Hindlimb muscle (tissue), 1 donor: ENCODE measurements at regions not wholly inside any gene's neighbourhood (a gene's known extent, or its start where the extent isn't known, plus 50 kb on each side); places are given as distances from the start of the nearest gene placed in this dataset.
"Not testable (repeated sequence)": the region's sequence is repeated elsewhere in the genome, so short reads cannot be mapped to it uniquely, and the experiment has no call there.

Experiments used
- DNase-seq: peaks from one replicate; pipeline ENCODE4 v3.0.0-alpha.2; 2013

- no peak for DNase-seq
Observed at GRCh38 chr9:102499468-102499867, 495.7 kb upstream of the CYLC2 start.

DNA sequence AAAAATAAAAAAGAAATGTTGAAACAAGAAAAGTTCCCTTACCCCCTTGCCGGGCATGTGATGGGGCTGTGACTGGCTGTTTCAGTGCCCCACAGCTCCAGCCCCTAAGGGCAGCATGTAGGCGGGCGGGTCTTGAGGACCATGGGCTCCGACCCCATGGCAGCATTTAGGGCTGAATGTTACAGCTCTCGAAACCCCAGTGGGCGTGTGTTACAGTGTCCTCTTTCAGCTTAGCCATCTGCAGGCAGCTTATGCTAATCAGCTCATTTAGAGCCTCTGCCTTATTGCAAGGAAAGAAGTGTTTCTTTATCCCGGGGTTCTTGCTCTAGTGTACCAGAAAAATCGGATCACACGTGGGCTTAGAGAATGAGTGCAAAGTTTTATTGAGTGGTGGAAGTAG is 497.4 kb upstream of the CYLC2 start:
- DNase-seq, result no peak

GRCh38 chr9:102486976-102487375 is 508.2 kb upstream of the CYLC2 start:
- not testable (repeated sequence) for DNase-seq

DNA sequence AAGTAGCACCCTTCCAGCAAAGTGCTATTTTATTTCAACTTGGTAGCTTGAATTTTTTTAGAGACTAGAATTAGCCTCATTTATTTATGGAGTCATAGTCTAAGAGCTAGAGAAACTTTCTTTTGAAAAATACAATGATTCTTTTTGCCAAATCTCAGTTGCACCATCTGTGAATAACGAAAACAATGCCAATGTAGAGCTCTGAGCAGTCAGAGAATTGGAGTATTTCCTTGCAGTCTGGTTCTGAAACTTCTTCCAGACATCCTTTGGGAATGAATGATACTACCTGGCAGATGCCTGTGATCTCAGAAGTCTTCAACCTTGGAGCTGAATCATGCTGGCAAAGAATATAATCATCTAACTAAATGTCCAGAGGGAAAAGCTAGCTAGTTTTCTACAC is 511.5 kb upstream of the CYLC2 start:
- DNase-seq, result no peak

DNA sequence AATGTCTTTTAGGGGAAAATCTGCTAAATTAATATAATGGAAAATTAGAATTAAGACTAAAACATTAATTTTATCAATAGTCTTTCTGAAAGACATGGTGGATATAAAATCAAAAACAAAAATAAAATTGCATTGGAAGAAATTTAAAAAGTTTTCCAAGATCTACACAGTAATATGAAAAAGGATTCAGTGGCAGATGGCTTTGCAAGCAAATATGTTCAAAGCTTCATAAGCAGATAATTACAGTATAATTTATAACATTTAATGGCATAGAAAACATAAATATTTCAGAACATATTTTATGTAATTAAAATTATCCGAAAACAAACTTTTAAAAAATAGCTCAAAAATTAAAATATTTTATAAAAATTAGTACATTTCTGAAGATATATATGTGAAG is 512.4 kb upstream of the CYLC2 start:
- no peak for DNase-seq

DNA sequence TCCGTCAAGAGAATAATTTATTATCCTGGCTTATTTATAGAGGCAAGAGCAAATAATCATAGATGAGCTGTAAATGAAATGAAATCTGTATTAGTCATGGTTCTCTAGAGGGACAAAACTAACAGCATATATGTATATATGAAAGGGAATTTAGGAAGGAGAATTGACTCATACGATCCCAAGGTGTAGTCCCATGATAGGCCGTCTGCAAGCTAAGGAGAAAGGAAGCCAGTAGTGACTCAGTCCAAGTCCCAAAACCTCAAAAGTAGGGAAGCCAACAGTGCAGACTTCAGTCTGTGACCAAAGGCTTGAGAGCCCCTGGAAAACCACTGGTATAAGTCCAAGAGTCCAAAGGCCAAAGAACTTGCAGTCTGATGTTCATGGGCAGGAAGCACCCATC is 515.9 kb upstream of the CYLC2 start:
- no peak for DNase-seq

GRCh38 chr9:102474357-102474756 is 520.8 kb upstream of the CYLC2 start:
- DNase-seq, result no peak

DNA sequence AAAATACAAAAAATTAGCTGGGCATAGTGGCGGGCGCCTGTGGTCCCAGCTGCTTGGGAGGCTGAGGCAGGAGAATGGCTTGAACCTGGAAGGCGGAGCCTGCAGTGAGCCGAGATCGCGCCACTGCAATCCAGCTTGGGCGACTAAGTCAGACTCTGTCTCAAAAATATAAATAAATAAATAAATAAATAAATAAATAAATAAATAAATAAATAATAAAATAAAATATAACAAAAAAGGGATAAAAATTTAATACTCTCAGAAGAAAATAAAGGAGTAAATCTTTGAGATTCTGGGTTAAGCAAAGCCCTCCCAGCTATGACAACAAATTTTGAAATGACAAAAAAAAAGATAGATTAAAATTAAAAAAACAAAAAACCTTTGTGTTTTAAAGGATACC is 525.7 kb upstream of the CYLC2 start:
- DNase-seq, result not testable (repeated sequence)

- DNase-seq, result no peak
Observed at GRCh38 chr9:102461156-102461819, 533.8 kb upstream of the CYLC2 start.

DNA sequence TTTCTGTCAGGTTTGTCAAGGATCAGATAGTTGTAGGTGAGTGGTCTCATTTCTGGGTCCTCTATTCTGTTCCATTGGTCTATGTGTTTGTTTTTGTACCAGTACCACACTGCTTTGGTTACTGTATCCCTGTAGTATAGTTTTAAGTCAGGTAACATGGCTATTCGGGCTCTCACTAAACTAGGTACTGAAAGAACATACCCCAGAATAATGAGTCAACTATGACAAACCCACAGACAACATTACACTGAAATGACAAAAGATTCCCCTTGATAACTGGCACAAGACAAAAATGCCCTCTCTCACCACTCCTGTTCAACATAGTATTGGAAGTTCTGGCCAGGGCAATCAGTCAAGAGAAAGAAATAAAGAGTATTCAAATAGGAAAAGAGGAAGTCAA is 535.3 kb upstream of the CYLC2 start:
- no peak for DNase-seq

DNA sequence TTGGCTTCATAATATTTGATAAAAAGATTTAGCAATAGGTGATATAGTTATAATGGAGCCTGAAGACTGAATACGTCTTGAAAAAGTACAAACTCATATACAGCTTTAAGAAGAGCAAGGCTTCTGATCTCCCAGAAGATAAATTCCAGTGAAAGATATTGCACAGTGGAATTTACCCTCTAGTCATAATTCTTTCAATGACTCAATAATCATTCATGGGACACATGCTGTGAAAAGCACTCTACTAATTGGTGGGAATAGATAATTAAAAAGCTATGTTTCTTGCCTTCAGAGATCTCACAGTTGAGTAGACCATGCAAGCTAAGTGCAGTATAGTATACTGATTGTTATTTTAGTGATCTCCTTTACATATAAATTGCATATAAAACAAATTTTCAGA is 538.6 kb upstream of the CYLC2 start:
- no peak for DNase-seq

- no peak for DNase-seq
Observed at GRCh38 chr9:102445906-102446305, 549.2 kb upstream of the CYLC2 start.

- DNase-seq, result no peak
Observed at GRCh38 chr9:102445181-102445747, 549.9 kb upstream of the CYLC2 start.

- no peak for DNase-seq
Observed at GRCh38 chr9:102439583-102439982, 555.5 kb upstream of the CYLC2 start.

DNA sequence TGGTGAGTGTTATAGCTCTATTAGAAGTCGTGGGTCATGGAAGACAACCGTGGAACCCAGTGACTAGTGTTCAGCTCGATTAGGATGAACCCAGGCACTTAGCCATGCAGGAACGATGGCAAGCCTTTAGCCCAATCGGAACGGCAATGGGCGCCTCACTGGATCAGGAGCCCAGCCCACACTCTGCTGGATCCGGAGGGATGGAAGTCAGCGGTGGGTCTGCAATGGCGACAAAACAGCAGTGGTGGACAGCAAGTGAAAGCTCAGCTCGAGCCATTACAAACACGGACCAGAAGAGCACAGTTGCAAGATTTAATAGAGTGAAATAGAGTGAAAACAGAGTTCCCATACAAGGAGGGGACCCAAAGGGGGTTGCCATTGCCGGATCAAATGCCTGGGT is 558.5 kb upstream of the CYLC2 start:
- not testable (repeated sequence) for DNase-seq

GRCh38 chr9:102435427-102435826 is 559.7 kb upstream of the CYLC2 start:
- no peak for DNase-seq

- DNase-seq, result no peak
Observed at GRCh38 chr9:102434545-102434944, 560.6 kb upstream of the CYLC2 start.

- no peak for DNase-seq
Observed at GRCh38 chr9:102428305-102428704, 566.8 kb upstream of the CYLC2 start.

GRCh38 chr9:102416251-102416650 is 578.9 kb upstream of the CYLC2 start:
- not testable (repeated sequence) for DNase-seq

DNA sequence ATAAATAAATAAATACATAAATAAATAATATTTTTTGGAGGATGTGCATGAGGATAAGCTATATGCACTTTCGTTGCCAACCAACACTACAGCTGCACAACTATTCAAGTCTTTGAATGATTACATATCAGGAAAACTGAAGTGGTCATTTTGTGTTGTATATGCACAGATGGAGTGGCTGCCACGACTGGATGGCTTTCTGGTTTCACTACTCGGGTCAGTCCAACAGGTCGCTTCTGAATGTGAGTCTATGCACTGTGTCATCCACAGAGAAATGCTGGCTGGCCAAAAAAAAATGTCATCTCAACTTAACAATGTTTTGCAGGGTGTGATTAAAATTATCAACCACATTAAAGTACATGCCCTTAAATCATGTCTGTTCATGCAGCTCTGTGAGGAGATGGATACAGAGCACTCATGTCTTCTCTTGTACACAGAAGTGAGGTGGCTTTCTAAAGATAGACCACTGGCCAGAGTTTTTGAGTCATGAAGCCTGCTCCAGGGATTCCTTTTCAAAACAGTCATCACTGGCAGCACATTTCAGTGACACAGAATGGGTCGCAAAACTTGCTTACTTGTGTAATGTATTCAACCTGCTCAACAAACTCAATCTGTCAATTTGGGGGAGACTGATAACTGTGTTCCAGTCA is 589.8 kb upstream of the CYLC2 start:
- no peak for DNase-seq

GRCh38 chr9:102403514-102403913 is 591.6 kb upstream of the CYLC2 start:
- DNase-seq, result no peak

- no peak for DNase-seq
Observed at GRCh38 chr9:102398205-102398604, 596.9 kb upstream of the CYLC2 start.

GRCh38 chr9:102385620-102386019 is 609.5 kb upstream of the CYLC2 start:
- DNase-seq, result not testable (repeated sequence)

DNA sequence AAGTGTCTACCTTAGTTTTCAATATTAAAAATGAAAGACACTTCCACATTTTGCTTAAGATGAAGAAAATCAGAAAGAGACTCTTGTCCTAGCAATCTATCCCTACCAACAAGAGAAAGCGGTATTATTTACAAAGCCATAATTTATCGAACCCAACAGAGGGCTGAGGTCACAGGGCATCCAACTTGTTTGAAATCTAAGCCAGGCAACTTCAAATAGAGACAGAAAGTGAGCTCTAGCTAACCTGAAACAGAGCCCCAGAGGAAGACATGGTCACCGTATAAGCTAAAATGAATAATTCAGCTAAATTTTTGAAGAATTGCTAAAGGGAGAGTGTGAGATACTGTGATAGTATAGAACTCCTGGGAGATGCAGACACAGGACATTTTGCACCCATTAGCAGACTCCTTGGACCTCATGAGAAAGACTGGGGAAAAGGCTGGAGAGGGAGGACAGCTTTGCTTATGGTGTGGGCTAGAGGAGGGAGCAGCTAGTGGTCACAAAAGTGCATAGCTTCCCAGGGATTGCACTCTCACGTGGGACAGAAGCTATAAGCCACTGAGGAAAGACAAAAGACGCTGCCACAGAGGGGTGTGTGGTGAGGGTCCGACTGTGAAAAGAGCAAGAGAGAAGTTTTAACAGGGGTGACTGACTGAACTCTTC is 624.2 kb upstream of the GRIN3A start:
- no peak for DNase-seq
